ENCODE measurements at regions not wholly inside any gene's neighbourhood (a gene's known extent, or its start where the extent isn't known, plus 50 kb on each side); places are given as distances from the start of the nearest gene placed in this dataset.

DNA sequence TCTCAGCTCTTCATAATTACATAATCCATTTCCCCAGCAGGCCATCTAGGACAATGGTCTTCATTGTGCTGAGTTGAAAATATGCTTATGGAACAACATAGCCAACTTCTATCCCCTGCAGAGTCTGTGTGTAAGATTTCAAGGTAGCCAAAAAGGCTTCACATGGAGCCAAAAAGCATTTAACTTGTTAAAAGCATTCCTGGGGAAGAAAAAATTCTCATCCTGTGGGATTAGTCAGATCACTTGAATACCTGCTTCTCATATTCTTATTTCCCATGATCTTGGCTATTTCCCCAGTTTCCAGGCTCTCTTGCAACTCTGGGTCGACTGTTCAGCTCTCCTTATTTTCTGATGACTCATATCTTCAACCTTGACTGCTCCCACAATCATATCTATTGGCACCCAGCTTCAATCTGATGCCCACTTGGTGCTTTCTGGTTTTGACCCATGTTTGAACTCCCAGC, 178.9 kb downstream of the KLHL28 start:
- Histone ChIP-seq H3K79me2 (ENCODE audit: insufficient read depth, low read length) (no peaks in the 10 kb centered on the region), H3K4me2 (ENCODE audit: low read depth, low read length) (no peak overlapping the region), H3K4me1 (ENCODE audit: insufficient read depth, low read length) (no peaks in the 10 kb centered on the region), H3K9me3 (ENCODE audit: low read length) (no peaks in the 10 kb centered on the region), H3K9ac (ENCODE audit: insufficient read depth, low read depth, low read length) (no peak overlapping the region), H2AFZ (ENCODE audit: low read length) (no peak overlapping the region), H3K27me3 (ENCODE audit: control insufficient read depth in 1 of 2, insufficient read depth in 2 of 2, low read length in 2 of 2) (no peaks in the 10 kb centered on the region), H4K20me1 (ENCODE audit: insufficient read depth, low read length) (no peaks in the 10 kb centered on the region), H3K36me3 (replicated peaks in 1 of 2; ENCODE audit: control insufficient read depth in 1 of 2, insufficient read depth in 2 of 2, low read length in 2 of 2) (no peaks in the 10 kb centered on the region), H3K27ac (ENCODE audit: extremely low read length, insufficient read depth, low read length) (no peak overlapping the region), H3K4me3 (replicated peaks in 1 of 3; ENCODE audit: insufficient read depth in 1 of 3, low read depth in 2 of 3, low read length in 3 of 3) (no peak overlapping the region)
- no peak for FAIRE-seq
- in situ Hi-C loops (cut with HindIII; ENCODE audit: extremely low pct_ligation_motif_present, low pct_unique_long_range_greater_than_20kb): no loop called here
- POLR2A ChIA-PET: no interaction called here
- DNase-seq (ENCODE audit: low spot score): no peak
- intact Hi-C loops (cut with micrococcal nuclease; ENCODE audit: unreplicated experiment): no loop called here
- BruUV-seq (replicated peaks): no TSS peak
- CTCF ChIA-PET (ENCODE audit: low intra/inter-chr PET ratio, low total read pairs): no interaction called here
- no peak for ATAC-seq
- TF ChIP-seq DMAP1 (CRISPR knock-in tag; IDR thresholded peaks at IDR 0.05) (no peak), TCF12 (IDR thresholded peaks at IDR 0.05) (no peak), TCF12 (CRISPR knock-in tag; IDR thresholded peaks at IDR 0.05) (no peak), KLF11 (CRISPR knock-in tag; IDR thresholded peaks at IDR 0.05) (no peak), JARID2 (CRISPR knock-in tag; IDR thresholded peaks at IDR 0.05; ENCODE audit: insufficient replicate concordance) (no peak), BRCA1 (CRISPR knock-in tag; IDR thresholded peaks at IDR 0.05) (no peak)
- TF ChIP-seq, protein P1, sequence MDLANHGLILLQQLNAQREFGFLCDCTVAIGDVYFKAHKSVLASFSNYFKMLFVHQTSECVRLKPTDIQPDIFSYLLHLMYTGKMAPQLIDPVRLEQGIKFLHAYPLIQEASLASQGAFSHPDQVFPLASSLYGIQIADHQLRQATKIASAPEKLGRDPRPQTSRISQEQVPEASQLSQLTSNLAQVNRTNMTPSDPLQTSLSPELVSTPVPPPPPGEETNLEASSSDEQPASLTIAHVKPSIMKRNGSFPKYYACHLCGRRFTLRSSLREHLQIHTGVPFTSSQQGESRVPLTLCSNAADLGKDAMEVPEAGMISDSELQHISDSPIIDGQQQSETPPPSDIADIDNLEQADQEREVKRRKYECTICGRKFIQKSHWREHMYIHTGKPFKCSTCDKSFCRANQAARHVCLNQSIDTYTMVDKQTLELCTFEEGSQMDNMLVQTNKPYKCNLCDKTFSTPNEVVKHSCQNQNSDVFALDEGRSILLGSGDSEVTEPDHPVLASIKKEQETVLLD (CRISPR knock-in tag; IDR thresholded peaks at IDR 0.05; ENCODE audit: low read depth): no peak
- TF ChIP-seq, protein P2, sequence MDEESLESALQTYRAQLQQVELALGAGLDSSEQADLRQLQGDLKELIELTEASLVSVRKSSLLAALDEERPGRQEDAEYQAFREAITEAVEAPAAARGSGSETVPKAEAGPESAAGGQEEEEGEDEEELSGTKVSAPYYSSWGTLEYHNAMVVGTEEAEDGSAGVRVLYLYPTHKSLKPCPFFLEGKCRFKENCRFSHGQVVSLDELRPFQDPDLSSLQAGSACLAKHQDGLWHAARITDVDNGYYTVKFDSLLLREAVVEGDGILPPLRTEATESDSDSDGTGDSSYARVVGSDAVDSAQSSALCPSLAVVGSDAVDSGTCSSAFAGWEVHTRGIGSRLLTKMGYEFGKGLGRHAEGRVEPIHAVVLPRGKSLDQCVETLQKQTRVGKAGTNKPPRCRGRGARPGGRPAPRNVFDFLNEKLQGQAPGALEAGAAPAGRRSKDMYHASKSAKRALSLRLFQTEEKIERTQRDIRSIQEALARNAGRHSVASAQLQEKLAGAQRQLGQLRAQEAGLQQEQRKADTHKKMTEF (CRISPR knock-in tag; IDR thresholded peaks at IDR 0.05): no peak
- TF ChIP-seq, protein P3, sequence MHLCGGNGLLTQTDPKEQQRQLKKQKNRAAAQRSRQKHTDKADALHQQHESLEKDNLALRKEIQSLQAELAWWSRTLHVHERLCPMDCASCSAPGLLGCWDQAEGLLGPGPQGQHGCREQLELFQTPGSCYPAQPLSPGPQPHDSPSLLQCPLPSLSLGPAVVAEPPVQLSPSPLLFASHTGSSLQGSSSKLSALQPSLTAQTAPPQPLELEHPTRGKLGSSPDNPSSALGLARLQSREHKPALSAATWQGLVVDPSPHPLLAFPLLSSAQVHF (CRISPR knock-in tag; IDR thresholded peaks at IDR 0.05): no peak
- 0% methylated on average over 1 of the region's 1 CpG for WGBS (ENCODE audit: low lambda C conversion rate)

Data from HepG2 (cell line).